Endothelial cell of umbilical vein (primary cell): ENCODE measurements at regions not wholly inside any gene's neighbourhood (a gene's known extent, or its start where the extent isn't known, plus 50 kb on each side); places are given as distances from the start of the nearest gene placed in this dataset.
"Not testable (repeated sequence)": the region's sequence is repeated elsewhere in the genome, so short reads cannot be mapped to it uniquely, and the experiment has no call there.

ENCODE experiments used
- BruUV-seq: library from RNA; stranded (reverse); fragments of 400-500 nt; replicated peaks from 2 replicates; lab custom pipeline; 2021; lab: Mats Ljungman, UMichigan
- CTCF ChIA-PET: fragments of 300-600, 350-600 bp; sonication (Branson Sonifier 250); formaldehyde crosslinking; loops from one replicate; lab custom pipeline; 2021; ENCODE audit warnings: antibody characterized with exemption, inconsistent platforms; lab: Charles Lee
- POLR2A ChIA-PET: fragments of 300-600, 350-600 bp; sonication (Branson Sonifier 250); formaldehyde crosslinking; loops from one replicate; lab custom pipeline; 2021; ENCODE audit warnings: antibody characterized with exemption, inconsistent platforms; lab: Charles Lee
- DNase-seq: peaks from one replicate; pipeline ENCODE4 v3.0.0-alpha.2; 2011; ENCODE audit warnings: low read depth, low spot score
- FAIRE-seq: peaks from 2 replicates; lab custom pipeline; 2011; peaks lifted over from hg19 to GRCh38; lab: Jason Lieb, UNC
- H2AFZ ChIP-seq: 2 replicates; pipeline ENCODE4 v1.6.0; 2012; ENCODE audit warnings: low read depth, low read length, control low read depth, inconsistent platforms
- H3K27ac ChIP-seq: 2 replicates; pipeline ENCODE4 v1.5.1; 2011; ENCODE audit warnings: low read depth, mild to moderate bottlenecking, control low read depth, low read length, moderate library complexity; ENCODE audit not compliant: insufficient read depth
- H3K27me3 ChIP-seq, 2 experiments: 2 replicates each; pipeline versions ENCODE4 v1.6.0 to v1.6.1; 2011; ENCODE audit warnings: low read length in 2 of 2, mixed read lengths in 1 of 2; ENCODE audit not compliant: control insufficient read depth in 2 of 2, insufficient read depth in 2 of 2
- H3K36me3 ChIP-seq, 2 experiments: 2 replicates in 1 of 2; 3 replicates in 1 of 2; pipeline ENCODE4 v1.5.1; 2011; ENCODE audit warnings: low read length in 2 of 2, mild to moderate bottlenecking in 1 of 2, moderate library complexity in 1 of 2; ENCODE audit not compliant: control insufficient read depth in 2 of 2, insufficient read depth in 2 of 2; ENCODE audit errors: extremely low read depth in 1 of 2
- H3K4me1 ChIP-seq: 3 replicates; pipeline ENCODE4 v1.5.1; 2011; ENCODE audit warnings: mild to moderate bottlenecking, low read length; ENCODE audit not compliant: control insufficient read depth, insufficient read depth; ENCODE audit errors: extremely low read depth
- H3K4me2 ChIP-seq: 2 replicates; pipeline ENCODE4 v1.6.1; 2011; ENCODE audit warnings: low read length, control low read depth, mixed read lengths; ENCODE audit not compliant: insufficient read depth
- H3K4me3 ChIP-seq, 3 experiments: fragments of 200-600 bp in 1 of 3; sonication (generic), shearing (Covaris generic) in 1 of 3; replicated peaks in 1 of 3; 2 replicates each; pipeline ENCODE4 v1.5.1; 2011 to 2016; ENCODE audit warnings: control low read depth in 3 of 3, low read length in 3 of 3, mild to moderate bottlenecking in 2 of 3, inconsistent platforms in 1 of 3, low read depth in 1 of 3, moderate library complexity in 1 of 3; ENCODE audit not compliant: insufficient read depth in 1 of 3
- H3K79me2 ChIP-seq: 2 replicates; pipeline ENCODE4 v1.6.0; 2012; ENCODE audit warnings: low read length, inconsistent platforms; ENCODE audit not compliant: control insufficient read depth, insufficient read depth
- H3K9ac ChIP-seq: replicated peaks from 2 replicates; pipeline ENCODE3; 2011; ENCODE audit warnings: low read length, control low read depth; ENCODE audit not compliant: insufficient read depth; ENCODE audit errors: extremely low read depth
- H3K9me1 ChIP-seq: replicated peaks from 3 replicates; pipeline ENCODE4 v1.6.0; 2011; ENCODE audit warnings: mild to moderate bottlenecking, low read length; ENCODE audit not compliant: control insufficient read depth, insufficient read depth; ENCODE audit errors: extremely low read depth
- H3K9me3 ChIP-seq: replicated peaks from 2 replicates; pipeline ENCODE4 v1.5.1; 2012; ENCODE audit warnings: low read length, inconsistent platforms; ENCODE audit not compliant: control insufficient read depth, insufficient read depth
- H4K20me1 ChIP-seq: replicated peaks from 2 replicates; pipeline ENCODE3; 2011; ENCODE audit warnings: mild to moderate bottlenecking, low read length; ENCODE audit not compliant: control insufficient read depth, insufficient read depth; ENCODE audit errors: extremely low read depth
- GATA2 ChIP-seq: IDR thresholded peaks from 2 replicates; pipeline ENCODE4 v1.7.0; 2011; ENCODE audit warnings: low read depth, mild to moderate bottlenecking, moderate library complexity, mixed read lengths, low read length; ENCODE audit not compliant: insufficient read length, insufficient read depth
- POLR2AphosphoS5 ChIP-seq: IDR thresholded peaks from 2 replicates; pipeline ENCODE4 v1.6.1; 2012; ENCODE audit warnings: low read depth, mild to moderate bottlenecking, control low read depth, low read length, moderate library complexity; ENCODE audit not compliant: insufficient read depth
- dilution Hi-C: fragments of 300-500 bp; cut with MboI; formaldehyde crosslinking; loops from one replicate; pipeline ENCODE4 v1.15.0; 2019; ENCODE audit warnings: low sequenced_read_pairs; ENCODE audit not compliant: extremely low pct_ligation_motif_present
- intact Hi-C: fragments of 100-400 bp; cut with micrococcal nuclease; formaldehyde crosslinking; loops from one replicate; pipeline ENCODE4 v1.10.0; 2022

GRCh38 chr16:35605921-35606320 lies 2146.5 kb downstream of the TP53TG3F start:
- FAIRE-seq (no peak), DNase-seq (no peak)
- no TSS peak for BruUV-seq
- dilution Hi-C loops, result no loop called here
- H3K4me3 ChIP-seq, result no peak overlapping the region
- no peaks in the 10 kb centered on the region for H3K4me1 ChIP-seq
- no peaks in the 10 kb centered on the region for H3K36me3 ChIP-seq
- TF ChIP-seq POLR2AphosphoS5, result no peak
- TF ChIP-seq GATA2, result no peak
- H3K4me2 ChIP-seq, result no peak overlapping the region
- H3K27me3 ChIP-seq, result no peaks in the 10 kb centered on the region
- H4K20me1 ChIP-seq, result no peaks in the 10 kb centered on the region
- no peaks in the 10 kb centered on the region for H3K9me3 ChIP-seq
- no peaks in the 10 kb centered on the region for H3K79me2 ChIP-seq
- CTCF ChIA-PET, result no interaction called here
- POLR2A ChIA-PET, result no interaction called here
- H3K27ac ChIP-seq, result no peak overlapping the region
- H3K9ac ChIP-seq, result no peak overlapping the region
- no peaks in the 10 kb centered on the region for H3K9me1 ChIP-seq
- intact Hi-C loops, result no loop called here
- no peak overlapping the region for H2AFZ ChIP-seq

- not testable (repeated sequence) for DNase-seq
Observed at GRCh38 chr16:35614883-35615282, 2155.5 kb downstream of the TP53TG3F start.

GRCh38 chr16:35619176-35619575 lies 2159.8 kb downstream of the TP53TG3F start:
- intact Hi-C loops, CTCF ChIA-PET, H3K36me3 ChIP-seq, H3K27ac ChIP-seq, H3K4me3 ChIP-seq, H3K9me3 ChIP-seq, dilution Hi-C loops, POLR2A ChIA-PET, H3K4me1 ChIP-seq, H3K79me2 ChIP-seq, H4K20me1 ChIP-seq, H3K27me3 ChIP-seq, H2AFZ ChIP-seq, H3K4me2 ChIP-seq, H3K9ac ChIP-seq, DNase-seq, BruUV-seq, FAIRE-seq, H3K9me1 ChIP-seq: not testable (repeated sequence)

More at GRCh38 chr16:35614883-35615282, 2155.5 kb downstream of the TP53TG3F start:
- H3K27ac ChIP-seq, H3K4me2 ChIP-seq, intact Hi-C loops, H3K79me2 ChIP-seq, H3K9ac ChIP-seq, BruUV-seq, H3K9me1 ChIP-seq, CTCF ChIA-PET, H3K9me3 ChIP-seq, POLR2A ChIA-PET, H3K36me3 ChIP-seq, FAIRE-seq, H2AFZ ChIP-seq, H3K27me3 ChIP-seq, H3K4me1 ChIP-seq, dilution Hi-C loops, H4K20me1 ChIP-seq, H3K4me3 ChIP-seq: not testable (repeated sequence)
